ENCODE measurements at regions not wholly inside any gene's neighbourhood (a gene's known extent, or its start where the extent isn't known, plus 50 kb on each side); places are given as distances from the start of the nearest gene placed in this dataset.

DNA sequence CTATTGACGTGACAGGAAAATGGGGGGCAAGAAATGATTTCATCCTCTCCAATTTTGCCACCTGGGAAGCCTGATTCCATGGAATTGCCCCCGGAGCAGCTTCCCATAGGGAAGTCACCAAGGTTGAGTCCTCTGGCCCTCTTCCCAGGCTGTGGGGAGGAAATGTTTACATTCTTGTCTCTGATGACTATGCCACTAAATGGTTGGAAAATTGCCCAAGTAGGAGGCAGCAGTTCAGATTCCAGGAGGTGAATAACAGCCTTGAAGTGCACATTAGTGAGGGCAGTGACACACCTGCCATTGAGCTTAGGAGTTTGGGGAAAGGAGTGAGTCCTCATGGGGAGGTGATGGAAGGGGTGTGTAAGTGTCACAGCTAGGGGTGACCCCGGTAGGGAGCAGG, 449.2 kb upstream of the DCC start:
- H3K4me1 ChIP-seq (ENCODE audit: low read depth): no peaks in the 10 kb centered on the region
- H3K9me3 ChIP-seq (ENCODE audit: low read depth): no peaks in the 10 kb centered on the region
- no peaks in the 10 kb centered on the region for H3K36me3 ChIP-seq
- no peak for DNase-seq (ENCODE audit: low read depth in 1 of 2, low spot score in 1 of 2)
- no peak overlapping the region for H3K27ac ChIP-seq
- H3K27me3 ChIP-seq: no peaks in the 10 kb centered on the region
- no peak overlapping the region for H3K4me3 ChIP-seq
- TF ChIP-seq, protein P1, sequence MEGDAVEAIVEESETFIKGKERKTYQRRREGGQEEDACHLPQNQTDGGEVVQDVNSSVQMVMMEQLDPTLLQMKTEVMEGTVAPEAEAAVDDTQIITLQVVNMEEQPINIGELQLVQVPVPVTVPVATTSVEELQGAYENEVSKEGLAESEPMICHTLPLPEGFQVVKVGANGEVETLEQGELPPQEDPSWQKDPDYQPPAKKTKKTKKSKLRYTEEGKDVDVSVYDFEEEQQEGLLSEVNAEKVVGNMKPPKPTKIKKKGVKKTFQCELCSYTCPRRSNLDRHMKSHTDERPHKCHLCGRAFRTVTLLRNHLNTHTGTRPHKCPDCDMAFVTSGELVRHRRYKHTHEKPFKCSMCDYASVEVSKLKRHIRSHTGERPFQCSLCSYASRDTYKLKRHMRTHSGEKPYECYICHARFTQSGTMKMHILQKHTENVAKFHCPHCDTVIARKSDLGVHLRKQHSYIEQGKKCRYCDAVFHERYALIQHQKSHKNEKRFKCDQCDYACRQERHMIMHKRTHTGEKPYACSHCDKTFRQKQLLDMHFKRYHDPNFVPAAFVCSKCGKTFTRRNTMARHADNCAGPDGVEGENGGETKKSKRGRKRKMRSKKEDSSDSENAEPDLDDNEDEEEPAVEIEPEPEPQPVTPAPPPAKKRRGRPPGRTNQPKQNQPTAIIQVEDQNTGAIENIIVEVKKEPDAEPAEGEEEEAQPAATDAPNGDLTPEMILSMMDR (IDR thresholded peaks at IDR 0.05; ENCODE audit: low read depth, low read length): no peak

GRCh38 chr18:51891876-51892275, 448.1 kb upstream of the DCC start:
- TF ChIP-seq, protein P1 (IDR thresholded peaks at IDR 0.05; ENCODE audit: low read depth, low read length): no peak
- Histone ChIP-seq H3K36me3 (no peaks in the 10 kb centered on the region), H3K27ac (no peak overlapping the region), H3K27me3 (no peaks in the 10 kb centered on the region), H3K9me3 (ENCODE audit: low read depth) (no peaks in the 10 kb centered on the region), H3K4me3 (no peak overlapping the region), H3K4me1 (ENCODE audit: low read depth) (no peaks in the 10 kb centered on the region)
- DNase-seq (ENCODE audit: low read depth in 1 of 2, low spot score in 1 of 2): no peak

DNA sequence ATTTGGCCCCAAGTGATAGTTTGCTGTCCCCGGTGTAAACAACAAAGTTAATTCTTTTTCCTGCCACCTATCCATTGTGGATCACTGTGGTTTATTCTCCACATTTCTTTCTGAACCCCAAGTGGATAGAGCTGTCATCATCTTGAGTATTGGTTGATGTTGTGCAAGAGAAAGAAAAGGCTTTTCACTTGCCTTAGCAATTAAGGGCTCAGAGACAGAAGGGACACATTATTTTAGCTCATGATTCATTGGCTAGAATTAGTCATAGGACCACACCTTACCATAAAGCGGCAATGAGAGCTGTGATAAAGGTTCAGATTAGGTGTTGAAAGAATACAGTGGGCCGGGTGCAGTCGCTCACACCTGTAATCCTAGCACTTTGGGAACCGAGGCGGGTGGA, 442.1 kb upstream of the DCC start:
- Histone ChIP-seq H3K4me3 (no peak overlapping the region), H3K9me3 (ENCODE audit: low read depth) (no peaks in the 10 kb centered on the region), H3K36me3 (no peaks in the 10 kb centered on the region), H3K4me1 (ENCODE audit: low read depth) (no peaks in the 10 kb centered on the region), H3K27me3 (no peaks in the 10 kb centered on the region), H3K27ac (no peak overlapping the region)
- DNase-seq (ENCODE audit: low read depth in 1 of 2, low spot score in 1 of 2): no peak
- TF ChIP-seq, protein P1 (IDR thresholded peaks at IDR 0.05; ENCODE audit: low read depth, low read length): no peak

- Histone ChIP-seq H3K36me3 (no peaks in the 10 kb centered on the region), H3K9me3 (ENCODE audit: low read depth) (no peaks in the 10 kb centered on the region), H3K27me3 (no peaks in the 10 kb centered on the region), H3K4me3 (no peak overlapping the region), H3K4me1 (ENCODE audit: low read depth) (no peaks in the 10 kb centered on the region), H3K27ac (no peak overlapping the region)
- DNase-seq (ENCODE audit: low read depth in 1 of 2, low spot score in 1 of 2): no peak
- TF ChIP-seq, protein P1 (IDR thresholded peaks at IDR 0.05; ENCODE audit: low read depth, low read length): no peak
Measured at GRCh38 chr18:51907687-51908597, 432.1 kb upstream of the DCC start.

GRCh38 chr18:51908598-51908944, 431.4 kb upstream of the DCC start:
- no peak overlapping the region for H3K4me3 ChIP-seq
- H3K27me3 ChIP-seq: no peaks in the 10 kb centered on the region
- no peak for DNase-seq (ENCODE audit: low read depth in 1 of 2, low spot score in 1 of 2)

More at GRCh38 chr18:51908598-51908944, 431.4 kb upstream of the DCC start:
- no peaks in the 10 kb centered on the region for H3K4me1 ChIP-seq (ENCODE audit: low read depth)
- H3K36me3 ChIP-seq: no peaks in the 10 kb centered on the region
- TF ChIP-seq, protein P1 (IDR thresholded peaks at IDR 0.05; ENCODE audit: low read depth, low read length): no peak
- no peak overlapping the region for H3K27ac ChIP-seq
- H3K9me3 ChIP-seq (ENCODE audit: low read depth): no peaks in the 10 kb centered on the region
